ENCODE measurements at regions not wholly inside any gene's neighbourhood (a gene's known extent, or its start where the extent isn't known, plus 50 kb on each side); places are given as distances from the start of the nearest gene placed in this dataset.

GRCh38 chr10:125442856-125443540 lies 240.0 kb downstream of the TEX36 start:
- no peak for TF ChIP-seq CTCF (IDR thresholded peaks at IDR 0.05)
- no peak for TF ChIP-seq POLR2A (IDR thresholded peaks at IDR 0.05)
